HG02870 (cell line): ENCODE measurements at regions not wholly inside any gene's neighbourhood (a gene's known extent, or its start where the extent isn't known, plus 50 kb on each side); places are given as distances from the start of the nearest gene placed in this dataset.
A peak's percentile ranks its signal among the peaks of the same experiment; 100 is the strongest.

ENCODE experiments used
- ATAC-seq: cut with Tn5 transposase; IDR thresholded peaks from one replicate; pipeline ENCODE4 v1.9.1; 2021; ENCODE audit warnings: mild to moderate bottlenecking, moderate library complexity; ENCODE audit not compliant: unreplicated experiment

DNA sequence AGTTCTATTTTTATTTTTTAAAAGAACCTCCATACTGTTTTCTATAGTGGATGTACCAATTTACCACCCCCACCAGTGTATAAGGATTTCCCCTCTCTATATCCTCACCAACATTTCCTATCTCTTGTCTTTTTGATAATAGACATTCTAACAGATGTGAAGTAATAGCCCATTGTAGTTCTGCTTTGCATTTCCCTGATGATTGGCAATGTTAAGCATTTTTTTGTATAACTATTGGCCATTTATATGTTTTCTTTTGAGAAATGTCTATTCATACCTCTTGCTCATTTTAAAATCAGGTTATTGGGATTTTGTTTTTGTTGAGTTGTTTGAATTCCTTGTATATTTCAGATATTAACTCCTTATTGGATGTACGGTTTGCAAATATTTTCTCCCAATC lies 251.1 kb upstream of the HTR2C start:
- ATAC-seq = no peak

DNA sequence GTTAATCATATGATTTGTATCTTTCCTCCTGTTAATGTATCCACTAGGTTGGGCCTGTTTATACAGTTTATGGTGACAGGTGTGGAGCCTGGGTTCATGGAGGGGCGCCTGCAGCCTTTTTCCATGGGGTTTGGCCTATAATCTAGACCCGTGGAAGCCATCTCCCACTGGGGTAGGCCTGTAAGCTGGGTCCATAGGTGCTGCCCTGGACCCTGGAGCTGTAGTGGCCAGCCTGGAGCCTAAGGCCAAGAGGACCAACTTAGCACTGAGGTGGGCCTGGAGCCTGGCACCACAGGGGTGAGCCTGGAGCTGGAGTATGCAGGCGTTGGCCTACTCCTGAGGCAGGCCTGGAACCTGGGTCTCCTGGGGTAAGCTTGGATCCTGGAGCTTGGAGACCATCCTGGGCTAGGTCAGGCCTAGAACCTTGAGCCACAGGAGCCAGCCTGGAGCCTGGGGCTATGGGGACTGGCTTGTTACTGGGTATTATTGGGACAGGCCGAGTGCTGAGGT lies 249.4 kb upstream of the HTR2C start:
- no peak for ATAC-seq

DNA sequence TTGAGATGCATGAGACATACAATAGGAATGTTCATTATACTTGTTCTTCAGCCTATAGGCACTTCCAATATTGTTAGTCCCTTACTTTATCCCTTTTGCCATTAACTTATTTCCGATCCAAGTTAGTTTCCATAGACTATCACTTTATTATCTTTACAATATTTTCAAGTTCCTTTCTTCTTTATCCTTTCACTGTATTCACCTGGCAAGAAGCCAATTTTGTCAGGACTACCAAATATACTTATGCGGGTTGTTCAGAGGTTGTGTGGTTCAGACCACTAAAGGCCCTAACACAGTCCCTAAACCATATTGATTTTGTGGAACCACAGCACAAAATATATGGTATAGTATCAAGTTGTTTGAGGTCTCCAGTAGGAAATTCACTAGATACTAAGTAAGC lies 245.0 kb upstream of the HTR2C start:
- ATAC-seq = no peak

DNA sequence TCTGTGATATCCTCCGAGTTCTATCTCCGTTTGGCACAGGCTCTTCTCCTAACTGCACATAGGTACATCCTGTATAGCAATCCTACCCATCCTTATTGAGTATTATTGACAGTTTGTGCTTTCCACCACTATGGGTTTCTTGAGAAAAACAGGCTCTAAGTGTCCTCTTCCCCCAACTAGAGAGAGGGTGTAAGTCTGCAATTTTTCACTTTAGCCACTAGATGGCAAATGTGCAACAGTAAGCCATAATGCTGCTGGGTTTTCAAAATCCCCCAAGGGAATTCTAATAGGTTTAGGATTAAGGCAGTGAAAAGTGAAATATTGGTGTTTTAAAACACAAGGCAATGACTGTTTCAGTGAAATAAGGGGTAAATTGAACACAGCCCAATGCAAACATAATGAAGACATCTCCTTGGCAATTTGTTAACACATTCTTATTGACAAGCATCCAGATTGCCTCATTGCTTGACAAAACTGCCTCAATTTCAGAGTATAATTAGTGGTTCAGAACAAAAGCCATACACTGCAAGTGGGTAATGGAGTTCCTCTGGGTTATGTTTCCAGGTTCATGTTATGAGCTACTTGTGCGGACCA lies 239.0 kb upstream of the HTR2C start:
- peak; percentile 91 for ATAC-seq

DNA sequence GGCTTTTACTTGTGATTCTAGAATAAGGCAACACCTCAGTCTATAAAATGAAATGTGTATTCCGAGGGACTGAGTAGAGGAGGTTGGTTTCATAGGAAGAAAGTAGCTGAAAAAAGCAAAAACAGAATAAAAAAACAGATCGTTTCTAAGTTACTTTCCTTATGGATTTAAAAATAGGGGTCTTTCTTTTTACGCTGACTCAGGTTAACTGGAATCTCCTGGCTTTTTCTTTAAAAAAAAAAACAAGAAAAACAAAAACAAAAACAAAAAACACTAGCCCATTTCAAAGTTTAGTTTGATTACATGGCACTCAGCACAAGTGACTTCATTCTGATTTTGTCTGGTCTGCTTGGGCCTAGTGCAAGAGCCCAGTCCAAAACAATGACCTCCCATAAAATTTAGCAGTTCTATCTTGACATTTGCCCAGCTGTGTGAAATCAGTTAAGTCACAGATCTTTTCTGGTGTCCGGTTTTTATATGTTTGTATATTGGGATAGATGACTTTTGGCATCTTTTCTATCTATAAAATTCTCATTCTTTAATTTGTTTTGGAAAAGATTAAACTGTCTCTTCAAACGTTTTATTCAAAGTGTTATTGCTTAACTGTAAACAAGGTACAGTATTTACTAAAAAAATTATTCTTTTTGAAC lies 222.7 kb upstream of the HTR2C start:
- no peak for ATAC-seq

DNA sequence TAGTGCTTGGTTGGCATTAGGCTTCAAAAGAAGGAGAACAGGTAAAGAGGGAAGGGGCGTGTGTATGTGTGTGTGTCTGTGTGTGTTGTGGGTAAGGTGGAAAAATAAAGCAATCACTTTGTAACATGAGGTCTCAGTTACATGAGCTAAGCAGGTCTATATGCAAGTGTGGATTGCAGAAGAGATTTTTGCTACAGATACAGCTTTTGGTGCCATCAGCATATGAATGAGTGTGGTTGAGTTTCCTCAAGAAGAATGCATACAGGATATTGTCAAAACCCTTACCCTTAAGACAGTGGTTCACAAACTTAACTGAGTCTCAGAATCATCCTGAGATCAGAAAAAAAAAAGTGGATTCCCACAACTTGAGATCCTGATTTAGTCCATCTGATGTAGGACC lies 220.5 kb upstream of the HTR2C start:
- no peak for ATAC-seq

DNA sequence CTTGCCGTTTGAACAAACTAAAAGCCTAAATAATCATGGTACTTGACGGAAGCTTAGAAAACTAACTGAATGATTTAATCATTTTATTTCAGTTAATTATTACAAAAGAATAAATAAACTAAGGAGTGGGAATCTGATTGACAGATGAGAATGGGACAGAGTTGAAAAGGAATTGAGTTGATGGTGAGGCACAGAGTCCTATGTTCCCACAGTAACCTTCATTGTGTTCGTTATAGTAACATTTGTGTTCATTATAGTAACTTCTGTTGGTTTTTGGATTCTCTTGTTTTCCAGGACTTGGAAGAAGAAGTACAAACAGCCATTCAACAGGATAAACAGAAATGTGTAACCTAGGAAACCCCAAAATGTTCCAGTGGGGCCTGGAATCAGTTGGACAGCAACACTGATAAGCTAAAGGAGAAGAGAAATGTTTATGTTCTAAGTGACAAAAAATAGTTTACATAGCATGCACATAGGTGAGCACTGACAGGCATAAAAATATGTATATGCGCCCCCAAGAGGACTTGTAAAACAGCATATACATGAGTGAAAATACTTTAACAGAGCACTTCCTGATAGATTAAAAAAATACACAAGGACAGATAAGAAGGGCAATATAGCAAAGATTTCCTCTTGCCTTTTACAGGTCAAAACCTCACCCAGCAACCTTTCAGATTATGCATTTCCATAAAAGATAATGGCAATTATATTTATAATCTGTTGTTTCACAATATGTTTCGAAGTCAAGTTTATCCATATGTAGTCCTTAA lies 218.6 kb upstream of the HTR2C start:
- no peak for ATAC-seq

DNA sequence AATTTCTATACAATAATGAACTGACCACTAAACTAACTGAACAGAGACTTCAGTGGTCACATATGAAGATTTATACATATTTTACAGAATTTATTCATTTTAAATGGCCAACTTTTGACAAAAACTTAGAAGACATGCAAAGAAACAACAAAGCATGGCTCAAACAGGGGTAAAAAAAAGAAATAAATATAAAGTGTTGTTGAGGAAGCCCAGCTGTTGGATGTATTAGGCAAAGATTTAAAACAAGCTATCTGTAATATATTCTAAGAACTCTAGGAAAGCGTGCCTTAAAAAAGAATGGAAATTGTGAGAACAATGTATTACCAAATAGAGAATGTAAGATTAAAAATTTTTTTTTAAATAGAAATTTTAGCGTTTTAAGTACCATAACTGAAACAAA lies 210.9 kb upstream of the HTR2C start:
- ATAC-seq = no peak

DNA sequence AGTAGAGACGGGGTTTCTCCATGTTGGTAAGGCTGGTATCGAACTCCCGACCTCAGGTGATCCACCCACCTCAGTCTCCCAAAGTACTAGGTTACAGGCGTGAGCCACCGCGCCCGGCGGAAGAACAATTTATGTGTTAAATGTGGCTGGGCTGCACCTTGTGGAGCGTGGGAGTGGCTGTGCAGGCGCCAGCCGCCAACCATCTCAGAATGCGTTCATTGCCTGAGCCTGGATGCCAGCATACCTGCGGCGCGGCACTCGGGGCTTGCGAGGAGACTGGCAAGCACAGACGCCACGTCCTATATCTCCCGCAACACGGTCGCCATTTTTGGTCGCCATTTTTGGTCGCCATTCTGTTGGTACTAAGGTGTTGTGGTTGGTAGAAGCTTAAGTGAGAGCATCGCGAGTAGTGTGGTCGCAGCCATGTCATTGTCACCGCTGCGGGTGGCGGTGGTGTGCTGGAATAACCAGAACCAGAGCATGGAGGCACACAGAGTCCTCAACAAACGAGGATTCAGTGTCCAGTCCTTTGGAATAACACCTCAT lies 193.6 kb upstream of the HTR2C start:
- ATAC-seq = no peak
